H1 (cell line): ENCODE measurements at regions not wholly inside any gene's neighbourhood (a gene's known extent, or its start where the extent isn't known, plus 50 kb on each side); places are given as distances from the start of the nearest gene placed in this dataset.
"Not testable (repeated sequence)": the region's sequence is repeated elsewhere in the genome, so short reads cannot be mapped to it uniquely, and the experiment has no call there.

Experiments used
- CTCF ChIA-PET: fragments of 300-600 bp; sonication (Branson Sonifier 250); formaldehyde crosslinking; loops from one replicate; lab custom pipeline; 2021; ENCODE audit not compliant: partially characterized antibody; lab: Charles Lee
- POLR2A ChIA-PET: fragments of 300-600 bp; sonication (Branson Sonifier 250); formaldehyde crosslinking; loops from one replicate; lab custom pipeline; 2021; ENCODE audit warnings: inconsistent platforms; ENCODE audit not compliant: partially characterized antibody; lab: Charles Lee
- DNase-seq, 2 experiments: peaks; one replicate each; pipeline versions ENCODE4 v3.0.0 to v3.0.0-alpha.2; 2010 to 2022; ENCODE audit warnings: low spot score in 2 of 2, low read depth in 1 of 2, mixed read lengths in 1 of 2
- FAIRE-seq: peaks from 2 replicates; lab custom pipeline; 2011; peaks lifted over from hg19 to GRCh38; lab: Jason Lieb, UNC
- H2AFZ ChIP-seq: 2 replicates; pipeline ENCODE4 v1.8.1; 2012; ENCODE audit warnings: low read length, inconsistent platforms
- H2AK5ac ChIP-seq: 2 replicates; pipeline ENCODE4 v1.6.1; 2013; ENCODE audit warnings: low read depth, low read length
- H2BK120ac ChIP-seq: replicated peaks from 2 replicates; pipeline ENCODE3; 2013; ENCODE audit warnings: low read depth, low read length, inconsistent platforms
- H2BK12ac ChIP-seq: 2 replicates; pipeline ENCODE4 v1.6.1; 2013; ENCODE audit warnings: low read depth, low read length
- H2BK15ac ChIP-seq: 2 replicates; pipeline ENCODE4 v1.6.1; 2013; ENCODE audit warnings: low read length
- H2BK20ac ChIP-seq: 2 replicates; pipeline ENCODE4 v1.6.1; 2013; ENCODE audit warnings: low read length
- H2BK5ac ChIP-seq: 2 replicates; pipeline ENCODE4 v1.6.1; 2013; ENCODE audit warnings: low read depth, low read length
- H3K14ac ChIP-seq: 2 replicates; pipeline ENCODE4 v1.6.1; 2013; ENCODE audit warnings: inconsistent platforms; ENCODE audit not compliant: insufficient read length
- H3K18ac ChIP-seq: 2 replicates; pipeline ENCODE4 v1.6.1; 2013; ENCODE audit warnings: low read length; ENCODE audit errors: extremely low read depth
- H3K23ac ChIP-seq: 2 replicates; pipeline ENCODE4 v1.6.1; 2013; ENCODE audit warnings: inconsistent platforms; ENCODE audit not compliant: insufficient read length
- H3K23me2 ChIP-seq: 2 replicates; pipeline ENCODE4 v1.6.1; 2013; ENCODE audit warnings: low read depth, low read length
- H3K27ac ChIP-seq: 2 replicates; pipeline ENCODE4 v1.6.1; 2011; ENCODE audit warnings: low read depth, low read length, inconsistent platforms
- H3K27me3 ChIP-seq, 4 experiments: replicated peaks in 1 of 4; 1 replicate in 1 of 4; 2 replicates in 3 of 4; pipeline versions ENCODE4 v1.6.1 to v1.8.1; 2011 to 2013; ENCODE audit warnings: low read length in 3 of 4, mild to moderate bottlenecking in 3 of 4, inconsistent platforms in 2 of 4, mixed read lengths in 2 of 4, moderate library complexity in 1 of 4; ENCODE audit not compliant: control insufficient read depth in 3 of 4, insufficient read depth in 3 of 4; ENCODE audit errors: extremely low read depth in 1 of 4
- H3K36me3 ChIP-seq, 4 experiments: 2 replicates each; pipeline versions ENCODE4 v1.6.1 to v1.8.1; 2011 to 2013; ENCODE audit warnings: mild to moderate bottlenecking in 4 of 4, low read length in 3 of 4, moderate library complexity in 2 of 4, control low read depth in 1 of 4, inconsistent platforms in 1 of 4; ENCODE audit not compliant: insufficient read depth in 4 of 4, control insufficient read depth in 2 of 4
- H3K4ac ChIP-seq: replicated peaks from 2 replicates; pipeline ENCODE3; 2013; ENCODE audit warnings: low read length, low read depth, mixed read lengths, inconsistent platforms; ENCODE audit not compliant: insufficient read length
- H3K4me1 ChIP-seq, 4 experiments: replicated peaks in 1 of 4; 1 replicate in 1 of 4; 2 replicates in 3 of 4; pipeline versions ENCODE4 v1.6.1 to v1.8.1; 2011 to 2013; ENCODE audit warnings: low read length in 3 of 4, inconsistent platforms in 2 of 4, mixed read lengths in 1 of 4; ENCODE audit not compliant: insufficient read depth in 4 of 4, control insufficient read depth in 3 of 4
- H3K4me2 ChIP-seq, 2 experiments: 2 replicates each; pipeline versions ENCODE4 v1.6.1 to v1.8.1; 2011 to 2013; ENCODE audit warnings: low read depth in 2 of 2, low read length in 2 of 2, control low read depth in 1 of 2, inconsistent platforms in 1 of 2, mild to moderate bottlenecking in 1 of 2; ENCODE audit not compliant: insufficient read depth in 1 of 2
- H3K4me3 ChIP-seq, 4 experiments: fragments of 200-600, 300-600 bp in 1 of 4; sonication (generic), shearing (Covaris generic), sonication (Bioruptor Twin) in 1 of 4; 2 replicates each; pipeline versions ENCODE4 v1.5.1 to v1.8.1; 2011 to 2016; ENCODE audit warnings: low read length in 4 of 4, low read depth in 3 of 4, control low read depth in 2 of 4, inconsistent platforms in 2 of 4, mild to moderate bottlenecking in 2 of 4, mixed read lengths in 1 of 4, moderate library complexity in 1 of 4; ENCODE audit not compliant: insufficient read depth in 2 of 4; ENCODE audit errors: extremely low read depth in 1 of 4
- H3K56ac ChIP-seq: replicated peaks from 2 replicates; pipeline ENCODE3; 2013; ENCODE audit warnings: low read depth, mild to moderate bottlenecking, mixed read lengths, low read length, inconsistent platforms; ENCODE audit not compliant: insufficient read length
- H3K79me1 ChIP-seq: 2 replicates; pipeline ENCODE4 v1.6.1; 2013; ENCODE audit warnings: low read depth, low read length, control low read depth
- H3K79me2 ChIP-seq, 2 experiments: 2 replicates each; pipeline versions ENCODE4 v1.6.1 to v1.8.1; 2012 to 2013; ENCODE audit warnings: low read length in 2 of 2, mild to moderate bottlenecking in 2 of 2, inconsistent platforms in 1 of 2; ENCODE audit not compliant: insufficient read depth in 2 of 2, control insufficient read depth in 1 of 2
- H3K9ac ChIP-seq, 4 experiments: replicated peaks in 1 of 4; 1 replicate in 1 of 4; 2 replicates in 3 of 4; pipeline versions ENCODE4 v1.6.1 to v1.8.1; 2011 to 2013; ENCODE audit warnings: low read depth in 3 of 4, low read length in 3 of 4, control low read depth in 2 of 4, mild to moderate bottlenecking in 2 of 4, moderate library complexity in 2 of 4, inconsistent platforms in 1 of 4; ENCODE audit errors: extremely low read depth in 1 of 4
- H3K9me3 ChIP-seq, 2 experiments: 2 replicates each; pipeline versions ENCODE4 v1.6.1 to v1.8.1; 2012 to 2013; ENCODE audit warnings: mild to moderate bottlenecking in 2 of 2, moderate library complexity in 2 of 2, control low read depth in 1 of 2, inconsistent platforms in 1 of 2, low read depth in 1 of 2, low read length in 1 of 2, mixed read lengths in 1 of 2; ENCODE audit not compliant: insufficient read depth in 2 of 2
- H4K20me1 ChIP-seq, 2 experiments: replicated peaks in 1 of 2; 2 replicates each; pipeline versions ENCODE3 to v1.8.1; 2011 to 2013; ENCODE audit warnings: inconsistent platforms in 2 of 2, low read length in 2 of 2, mild to moderate bottlenecking in 1 of 2; ENCODE audit not compliant: insufficient read depth in 2 of 2, control insufficient read depth in 1 of 2
- H4K5ac ChIP-seq: 2 replicates; pipeline ENCODE4 v1.6.1; 2013; ENCODE audit warnings: low read length, low read depth, mixed read lengths, inconsistent platforms; ENCODE audit not compliant: insufficient read length
- H4K8ac ChIP-seq: 2 replicates; pipeline ENCODE4 v1.8.0; 2013; ENCODE audit warnings: mild to moderate bottlenecking, moderate library complexity, low read length, inconsistent platforms; ENCODE audit not compliant: insufficient read depth; ENCODE audit errors: extremely low read depth
- H4K91ac ChIP-seq: replicated peaks from 2 replicates; pipeline ENCODE3; 2013; ENCODE audit warnings: low read length, mixed read lengths, inconsistent platforms; ENCODE audit not compliant: insufficient read length
- WGBS, 2 experiments: shearing (Covaris generic) in 1 of 2; methylation state at CpG; one replicate each; pipeline versions ENCODE4 v1.1.6 to v1.1.7; 2013 to 2015; ENCODE audit warnings: low lambda C conversion rate in 2 of 2, mixed read lengths in 2 of 2, inconsistent platforms in 1 of 2, low coverage in 1 of 2, missing lambda C conversion rate in 1 of 2; ENCODE audit not compliant: insufficient replicate concordance in 2 of 2, insufficient coverage in 1 of 2, insufficient read length in 1 of 2; ENCODE audit errors: extremely low coverage in 1 of 2, missing lambda C conversion rate in 1 of 2; 5-methylcytosine and 5-hydroxymethylcytosine counted together

- H3K18ac ChIP-seq, H3K79me2 ChIP-seq, H2BK5ac ChIP-seq, H4K20me1 ChIP-seq, H3K9ac ChIP-seq, H2AFZ ChIP-seq, H2BK120ac ChIP-seq, H2BK15ac ChIP-seq, H3K23ac ChIP-seq, H3K9me3 ChIP-seq, H4K91ac ChIP-seq, H3K4ac ChIP-seq, H3K23me2 ChIP-seq, H2BK12ac ChIP-seq, H2AK5ac ChIP-seq, H3K27me3 ChIP-seq, FAIRE-seq, H3K56ac ChIP-seq, H4K5ac ChIP-seq, CTCF ChIA-PET, H3K14ac ChIP-seq, H3K4me1 ChIP-seq, H3K79me1 ChIP-seq, H2BK20ac ChIP-seq, H4K8ac ChIP-seq, H3K27ac ChIP-seq: not testable (repeated sequence)
- peaks cover 2 to 35% (median 5%) of the 10 kb centered on the region in 4 experiments; a peak in 3 of 8 replicates for H3K36me3 ChIP-seq
- DNase-seq: peak in 1 of 2 experiments; percentile 63
- H3K4me2 ChIP-seq: peak overlapping the region; percentile 40 to 56; a peak in 3 of 4 replicates
- H3K4me3 ChIP-seq: peak overlapping the region in 2 of 4 experiments; percentile 28 to 39; a peak in 3 of 8 replicates
- POLR2A ChIA-PET: interaction anchor here (1.5 kb wide), 1 partner anchor 9 kb away, joined by 4 read pairs; no protein-coding TSS in a partner anchor
- WGBS, 2 experiments: 69% methylated on average over 27 of the region's 33 CpGs; no CpG with 5 or more reads in 1 of the 2 experiments
These were observed 182.8 kb upstream of the NECTIN3 start for GRCh38 chr3:110888625-110889375.

DNA sequence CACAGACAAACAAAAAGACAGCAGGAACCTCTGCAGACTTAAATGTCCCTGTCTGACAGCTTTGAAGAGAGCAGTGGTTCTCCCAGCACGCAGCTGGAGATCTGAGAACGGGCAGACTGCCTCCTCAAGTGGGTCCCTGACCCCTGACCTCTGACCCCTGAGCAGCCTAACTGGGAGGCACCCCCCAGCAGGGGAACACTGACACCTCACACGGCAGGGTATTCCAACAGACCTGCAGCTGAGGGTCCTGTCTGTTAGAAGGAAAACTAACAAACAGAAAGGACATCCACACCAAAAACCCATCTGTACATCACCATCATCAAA lies 182.3 kb upstream of the NECTIN3 start:
- H4K8ac ChIP-seq, H4K5ac ChIP-seq, H2BK120ac ChIP-seq, DNase-seq, H3K9me3 ChIP-seq, H3K4me1 ChIP-seq, H2BK15ac ChIP-seq, H2AK5ac ChIP-seq, H3K23me2 ChIP-seq, CTCF ChIA-PET, H3K14ac ChIP-seq, H2BK20ac ChIP-seq, H3K79me2 ChIP-seq, H2BK5ac ChIP-seq, H2AFZ ChIP-seq, H3K4ac ChIP-seq, H3K18ac ChIP-seq, H3K27ac ChIP-seq, H3K23ac ChIP-seq, H4K91ac ChIP-seq, H3K9ac ChIP-seq, H4K20me1 ChIP-seq, H3K4me3 ChIP-seq, H3K56ac ChIP-seq, H3K79me1 ChIP-seq, FAIRE-seq, H2BK12ac ChIP-seq, H3K27me3 ChIP-seq: not testable (repeated sequence)
- POLR2A ChIA-PET: interaction anchor here (1.5 kb wide), 1 partner anchor 10 kb away, joined by 4 read pairs; no protein-coding TSS in a partner anchor
- peaks cover 2 to 34% (median 4%) of the 10 kb centered on the region in 4 experiments; a peak in 3 of 8 replicates for H3K36me3 ChIP-seq
- WGBS, 2 experiments: 31% methylated on average over 2 of the region's 3 CpGs; no CpG with 5 or more reads in 1 of the 2 experiments
- 0 out of 4 replicates have a peak overlapping the region, but pooled peaks of 1 of the 2 experiments have one; percentile 40 for H3K4me2 ChIP-seq
